Umbilical cord (tissue), 1 donor: ENCODE measurements at regions not wholly inside any gene's neighbourhood (a gene's known extent, or its start where the extent isn't known, plus 50 kb on each side); places are given as distances from the start of the nearest gene placed in this dataset.
"Not testable (repeated sequence)": the region's sequence is repeated elsewhere in the genome, so short reads cannot be mapped to it uniquely, and the experiment has no call there.

Experiments
- DNase-seq: peaks from one replicate; pipeline ENCODE4 v3.0.0-alpha.2; 2015; ENCODE audit warnings: low spot score

GRCh38 chr3:117818592-117818991, 1109.0 kb downstream of the TUSC7 start:
- DNase-seq, result no peak

GRCh38 chr3:117820658-117821299, 1111.2 kb downstream of the TUSC7 start:
- DNase-seq, result no peak

GRCh38 chr3:117822416-117822815, 1112.8 kb downstream of the TUSC7 start:
- no peak for DNase-seq

GRCh38 chr3:117836296-117836695, 1126.7 kb downstream of the TUSC7 start:
- no peak for DNase-seq

GRCh38 chr3:117837391-117837790, 1127.8 kb downstream of the TUSC7 start:
- DNase-seq, result no peak

- DNase-seq, result no peak
Observed at GRCh38 chr3:117842086-117842485, 1132.5 kb downstream of the TUSC7 start.

GRCh38 chr3:117843356-117843755, 1133.8 kb downstream of the TUSC7 start:
- no peak for DNase-seq

GRCh38 chr3:117844676-117845075, 1135.1 kb downstream of the TUSC7 start:
- DNase-seq, result no peak

GRCh38 chr3:117846238-117846637, 1136.7 kb downstream of the TUSC7 start:
- DNase-seq, result no peak

- no peak for DNase-seq
Observed at GRCh38 chr3:117848606-117849005, 1139.0 kb downstream of the TUSC7 start.

- DNase-seq, result no peak
Observed at GRCh38 chr3:117853923-117854668, 1144.5 kb downstream of the TUSC7 start.

GRCh38 chr3:117856354-117856753, 1146.8 kb downstream of the TUSC7 start:
- no peak for DNase-seq

- no peak for DNase-seq
Observed at GRCh38 chr3:117863146-117863545, 1153.6 kb downstream of the TUSC7 start.

GRCh38 chr3:117865338-117865737, 1155.8 kb downstream of the TUSC7 start:
- DNase-seq, result no peak

GRCh38 chr3:117868766-117869165, 1159.2 kb downstream of the TUSC7 start:
- no peak for DNase-seq

- DNase-seq, result no peak
Observed at GRCh38 chr3:117871934-117872333, 1162.4 kb downstream of the TUSC7 start.

GRCh38 chr3:117872594-117873248, 1161.9 kb downstream of the IGSF11 start:
- DNase-seq, result not testable (repeated sequence)

- DNase-seq, result peak; percentile 91
Observed at GRCh38 chr3:117873249-117873600, 1161.4 kb downstream of the IGSF11 start.

GRCh38 chr3:117874028-117874690, 1160.5 kb downstream of the IGSF11 start:
- DNase-seq, result peak; percentile 87

GRCh38 chr3:117874904-117875874, 1159.5 kb downstream of the IGSF11 start:
- DNase-seq, result peak; percentile 6

- no peak for DNase-seq
Observed at GRCh38 chr3:117875887-117876286, 1158.8 kb downstream of the IGSF11 start.
